GM12878 (cell line): ENCODE measurements at regions not wholly inside any gene's neighbourhood (a gene's known extent, or its start where the extent isn't known, plus 50 kb on each side); places are given as distances from the start of the nearest gene placed in this dataset.

Experiments
- ATAC-seq: fragments of 200-7000 bp; cut with Tn5 transposase; 3 replicates; pipeline ENCODE4 v1.9.1; 2020; ENCODE audit warnings: mild to moderate bottlenecking, moderate library complexity
- BruUV-seq: library from RNA; stranded (reverse); fragments of 400-500 nt; replicated peaks from 2 replicates; lab custom pipeline; 2021; lab: Mats Ljungman, UMichigan
- CTCF ChIA-PET: fragments of 300-600 bp; sonication (Branson Sonifier 250); formaldehyde crosslinking; extraction: SDS; loops from one replicate; lab custom pipeline; 2021; ENCODE audit warnings: inconsistent platforms; lab: Yijun Ruan, JAX
- POLR2A ChIA-PET: fragments of 350-600 bp; formaldehyde crosslinking; extraction: SDS; loops from one replicate; lab custom pipeline; 2021; ENCODE audit warnings: inconsistent platforms; lab: Charles Lee
- RAD21 ChIA-PET: fragments of 300-600 bp; sonication (Branson Sonifier 250); formaldehyde crosslinking; loops from one replicate; lab custom pipeline; 2023; ENCODE audit warnings: antibody characterized with exemption; ENCODE audit not compliant: unreplicated experiment; lab: Charles Lee
- SMC1A ChIA-PET: fragments of 300-600 bp; sonication (Branson Sonifier 250); formaldehyde crosslinking; loops from one replicate; lab custom pipeline; 2023; ENCODE audit not compliant: unreplicated experiment, uncharacterized antibody; lab: Charles Lee
- DNase-seq: peaks from one replicate; pipeline ENCODE4 v3.0.0-alpha.2; 2011; ENCODE audit warnings: low read depth, low spot score
- FAIRE-seq: peaks from 3 replicates; lab custom pipeline; 2011; peaks lifted over from hg19 to GRCh38; lab: Jason Lieb, UNC
- H2AFZ ChIP-seq: 2 replicates; pipeline ENCODE4 v1.6.0; 2011; ENCODE audit warnings: low read depth, low read length, control low read depth; ENCODE audit not compliant: control insufficient read depth
- H3K27ac ChIP-seq: 2 replicates; pipeline ENCODE4 v1.5.1; 2011; ENCODE audit warnings: control low read depth; ENCODE audit not compliant: control insufficient read depth, insufficient read depth
- H3K27me3 ChIP-seq, 2 experiments: replicated peaks in 1 of 2; 2 replicates each; pipeline versions ENCODE4 v1.6.0 to v1.6.1; 2011; ENCODE audit warnings: low read length in 1 of 2; ENCODE audit not compliant: control insufficient read depth in 2 of 2, insufficient read depth in 2 of 2
- H3K36me3 ChIP-seq, 2 experiments: 2 replicates each; pipeline ENCODE4 v1.5.1; 2011; ENCODE audit warnings: low read length in 1 of 2; ENCODE audit not compliant: control insufficient read depth in 2 of 2, insufficient read depth in 2 of 2
- H3K4me1 ChIP-seq: 2 replicates; pipeline ENCODE4 v1.6.1; 2011; ENCODE audit warnings: mild to moderate bottlenecking, low read length, moderate library complexity, mixed read lengths; ENCODE audit not compliant: control insufficient read depth, insufficient read depth
- H3K4me2 ChIP-seq: 2 replicates; pipeline ENCODE4 v1.6.0; 2011; ENCODE audit warnings: control low read depth; ENCODE audit not compliant: control insufficient read depth, insufficient read depth
- H3K4me3 ChIP-seq: fragments of 200-600 bp; sonication (generic); 2 replicates; pipeline ENCODE4 v1.5.1; 2016
- H3K79me2 ChIP-seq: 2 replicates; pipeline ENCODE4 v1.6.0; 2011; ENCODE audit warnings: low read length; ENCODE audit not compliant: control insufficient read depth, insufficient read depth
- H3K9ac ChIP-seq: 2 replicates; pipeline ENCODE4 v1.8.0; 2011; ENCODE audit warnings: low read length, control low read depth, mixed read lengths; ENCODE audit not compliant: control insufficient read depth, insufficient read depth
- H3K9me3 ChIP-seq: replicated peaks from 3 replicates; pipeline ENCODE4 v1.5.1; 2011; ENCODE audit warnings: mild to moderate bottlenecking, low read length; ENCODE audit not compliant: control insufficient read depth, insufficient read depth
- H4K20me1 ChIP-seq: 2 replicates; pipeline ENCODE4 v1.6.0; 2011; ENCODE audit not compliant: control insufficient read depth, insufficient read depth
- ATF7 ChIP-seq: fragments of 450-650 bp; IDR thresholded peaks from 2 replicates; pipeline ENCODE4 v1.6.1; 2016; ENCODE audit warnings: low read depth, mild to moderate bottlenecking
- BHLHE40 ChIP-seq, 2 experiments: fragments of 450-650 bp in 1 of 2; IDR thresholded peaks; 2 replicates each; pipeline ENCODE4 v1.6.1; 2011 to 2017; ENCODE audit warnings: low read depth in 2 of 2, borderline replicate concordance in 1 of 2, improper control_type of control experiment in 1 of 2, low read length in 1 of 2, mild to moderate bottlenecking in 1 of 2
- BMI1 ChIP-seq: fragments of 450-650 bp; IDR thresholded peaks from 2 replicates; pipeline ENCODE4 v1.6.1; 2016; ENCODE audit warnings: mild to moderate bottlenecking, moderate library complexity, borderline replicate concordance
- CREB1 ChIP-seq: IDR thresholded peaks from 2 replicates; pipeline ENCODE4 v1.6.1; 2012; ENCODE audit warnings: low read depth, mild to moderate bottlenecking, inconsistent platforms
- ETV6 ChIP-seq, 2 experiments: fragments of 450-650 bp in 1 of 2; IDR thresholded peaks in 1 of 2; conservative IDR thresholded peaks in 1 of 2; 2 replicates each; pipeline ENCODE4 v1.6.1; 2014; ENCODE audit warnings: antibody characterized with exemption in 1 of 2, borderline replicate concordance in 1 of 2, low read depth in 1 of 2, mild to moderate bottlenecking in 1 of 2, moderate library complexity in 1 of 2
- FOS ChIP-seq: IDR thresholded peaks from 3 replicates; pipeline ENCODE4 v1.6.1; 2011; ENCODE audit warnings: borderline replicate concordance; ENCODE audit not compliant: insufficient read length; ENCODE audit errors: extremely low read depth
- FOXK2 ChIP-seq: fragments of 450-650 bp; IDR thresholded peaks from 2 replicates; pipeline ENCODE4 v1.6.1; 2017; ENCODE audit warnings: mild to moderate bottlenecking, moderate library complexity
- MEF2B ChIP-seq: fragments of 450-650 bp; IDR thresholded peaks from 2 replicates; pipeline ENCODE4 v1.6.1; 2018; ENCODE audit warnings: mild to moderate bottlenecking, moderate library complexity; ENCODE audit not compliant: partially characterized antibody, poor library complexity, severe bottlenecking
- SIN3A ChIP-seq: IDR thresholded peaks from 2 replicates; pipeline ENCODE4 v1.6.1; 2012; ENCODE audit warnings: low read depth, low read length, improper control_type of control experiment
- STAT1 ChIP-seq: fragments of 450-650 bp; conservative IDR thresholded peaks from 2 replicates; pipeline ENCODE4 v1.6.1; 2014; ENCODE audit warnings: antibody characterized with exemption, mild to moderate bottlenecking
- YY1 ChIP-seq: IDR thresholded peaks from 2 replicates; pipeline ENCODE4 v1.6.1; 2011; ENCODE audit warnings: low read depth, mild to moderate bottlenecking, low read length
- ZNF217 ChIP-seq: fragments of 450-650 bp; IDR thresholded peaks from 2 replicates; pipeline ENCODE4 v1.6.1; 2017; ENCODE audit warnings: antibody characterized with exemption, mild to moderate bottlenecking
- WGBS: methylation state at CpG from one replicate; pipeline ENCODE4 v1.1.6; 2016; ENCODE audit warnings: low lambda C conversion rate; ENCODE audit not compliant: insufficient replicate concordance, insufficient coverage; ENCODE audit errors: missing lambda C conversion rate; 5-methylcytosine and 5-hydroxymethylcytosine counted together
- in situ Hi-C: fragments of 300-500 bp; cut with MboI; formaldehyde crosslinking; loops from 9 replicates; pipeline ENCODE4 v1.14.3; 2018; ENCODE audit warnings: mixed read lengths
- intact Hi-C: fragments of 100-400 bp; cut with micrococcal nuclease; formaldehyde crosslinking; loops from one replicate; pipeline ENCODE4 v1.14.2; 2022; ENCODE audit not compliant: unreplicated experiment
- TF ChIP-seq, protein P1 (sequence below): fragments of 450-650 bp; IDR thresholded peaks from 2 replicates; pipeline ENCODE4 v1.6.1; 2017; ENCODE audit warnings: mild to moderate bottlenecking, moderate library complexity
- TF ChIP-seq, protein P2 (sequence below): IDR thresholded peaks from 2 replicates; pipeline ENCODE4 v1.6.1; 2011; ENCODE audit warnings: low read depth, low read length, improper control_type of control experiment, borderline replicate concordance

DNA sequence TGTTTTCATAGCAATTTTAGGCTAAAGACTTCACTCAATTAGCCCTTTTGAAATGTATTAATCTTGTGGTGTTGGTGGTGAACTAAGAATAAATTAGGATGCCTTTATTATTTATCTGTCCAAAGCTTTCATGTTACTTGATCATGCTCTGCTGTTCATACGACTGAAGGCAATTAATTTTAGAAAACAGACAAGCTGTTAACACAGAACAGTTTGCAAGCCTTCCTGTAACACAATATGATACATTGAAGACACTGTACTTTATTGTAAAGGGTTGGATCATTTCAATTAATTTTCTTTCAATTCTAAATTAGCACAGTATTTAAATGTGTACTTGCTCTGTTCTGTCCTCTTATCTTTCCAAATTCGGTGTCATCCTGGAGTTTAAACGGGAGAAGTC is 794.3 kb upstream of the MIR17HG start (continued):
- TF ChIP-seq, protein P1, sequence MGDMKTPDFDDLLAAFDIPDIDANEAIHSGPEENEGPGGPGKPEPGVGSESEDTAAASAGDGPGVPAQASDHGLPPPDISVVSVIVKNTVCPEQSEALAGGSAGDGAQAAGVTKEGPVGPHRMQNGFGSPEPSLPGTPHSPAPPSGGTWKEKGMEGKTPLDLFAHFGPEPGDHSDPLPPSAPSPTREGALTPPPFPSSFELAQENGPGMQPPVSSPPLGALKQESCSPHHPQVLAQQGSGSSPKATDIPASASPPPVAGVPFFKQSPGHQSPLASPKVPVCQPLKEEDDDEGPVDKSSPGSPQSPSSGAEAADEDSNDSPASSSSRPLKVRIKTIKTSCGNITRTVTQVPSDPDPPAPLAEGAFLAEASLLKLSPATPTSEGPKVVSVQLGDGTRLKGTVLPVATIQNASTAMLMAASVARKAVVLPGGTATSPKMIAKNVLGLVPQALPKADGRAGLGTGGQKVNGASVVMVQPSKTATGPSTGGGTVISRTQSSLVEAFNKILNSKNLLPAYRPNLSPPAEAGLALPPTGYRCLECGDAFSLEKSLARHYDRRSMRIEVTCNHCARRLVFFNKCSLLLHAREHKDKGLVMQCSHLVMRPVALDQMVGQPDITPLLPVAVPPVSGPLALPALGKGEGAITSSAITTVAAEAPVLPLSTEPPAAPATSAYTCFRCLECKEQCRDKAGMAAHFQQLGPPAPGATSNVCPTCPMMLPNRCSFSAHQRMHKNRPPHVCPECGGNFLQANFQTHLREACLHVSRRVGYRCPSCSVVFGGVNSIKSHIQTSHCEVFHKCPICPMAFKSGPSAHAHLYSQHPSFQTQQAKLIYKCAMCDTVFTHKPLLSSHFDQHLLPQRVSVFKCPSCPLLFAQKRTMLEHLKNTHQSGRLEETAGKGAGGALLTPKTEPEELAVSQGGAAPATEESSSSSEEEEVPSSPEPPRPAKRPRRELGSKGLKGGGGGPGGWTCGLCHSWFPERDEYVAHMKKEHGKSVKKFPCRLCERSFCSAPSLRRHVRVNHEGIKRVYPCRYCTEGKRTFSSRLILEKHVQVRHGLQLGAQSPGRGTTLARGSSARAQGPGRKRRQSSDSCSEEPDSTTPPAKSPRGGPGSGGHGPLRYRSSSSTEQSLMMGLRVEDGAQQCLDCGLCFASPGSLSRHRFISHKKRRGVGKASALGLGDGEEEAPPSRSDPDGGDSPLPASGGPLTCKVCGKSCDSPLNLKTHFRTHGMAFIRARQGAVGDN = no peak

- H3K4me1 ChIP-seq = no peaks in the 10 kb centered on the region
- H3K79me2 ChIP-seq = no peaks in the 10 kb centered on the region
These were observed 789.9 kb upstream of the MIR17HG start for GRCh38 chr13:90557626-90558025.

More at GRCh38 chr13:90557626-90558025, 789.9 kb upstream of the MIR17HG start:
- 37% methylated on average over 2 of the region's 2 CpGs for WGBS
- Histone ChIP-seq H3K9ac (no peak overlapping the region), H4K20me1 (no peaks in the 10 kb centered on the region), H3K27me3 (no peaks in the 10 kb centered on the region), H3K36me3 (no peaks in the 10 kb centered on the region), H3K4me3 (no peak overlapping the region), H3K27ac (no peak overlapping the region), H2AFZ (no peak overlapping the region), H3K9me3 (no peaks in the 10 kb centered on the region), H3K4me2 (no peak overlapping the region)
- in situ Hi-C loops = no loop called here
- RAD21 ChIA-PET = no interaction called here
- CTCF ChIA-PET = no interaction called here
- SMC1A ChIA-PET = no interaction called here
- no peak for TF ChIP-seq SIN3A
- TF ChIP-seq FOXK2 = no peak
- TF ChIP-seq BMI1 = no peak
- no peak for TF ChIP-seq ATF7
- TF ChIP-seq YY1 = no peak
- no peak for TF ChIP-seq FOS
- TF ChIP-seq, protein P2, sequence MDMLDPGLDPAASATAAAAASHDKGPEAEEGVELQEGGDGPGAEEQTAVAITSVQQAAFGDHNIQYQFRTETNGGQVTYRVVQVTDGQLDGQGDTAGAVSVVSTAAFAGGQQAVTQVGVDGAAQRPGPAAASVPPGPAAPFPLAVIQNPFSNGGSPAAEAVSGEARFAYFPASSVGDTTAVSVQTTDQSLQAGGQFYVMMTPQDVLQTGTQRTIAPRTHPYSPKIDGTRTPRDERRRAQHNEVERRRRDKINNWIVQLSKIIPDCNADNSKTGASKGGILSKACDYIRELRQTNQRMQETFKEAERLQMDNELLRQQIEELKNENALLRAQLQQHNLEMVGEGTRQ = no peak
- TF ChIP-seq CREB1 = no peak
- no peak for TF ChIP-seq ZNF217
- TF ChIP-seq BHLHE40 (IDR thresholded peaks at IDR 0.05; ENCODE audit: borderline replicate concordance in 1 of 2, low read depth in 2 of 2, low read length in 1 of 2) = no peak
- TF ChIP-seq ETV6 (conservative IDR thresholded peaks at IDR 0.05 in 1 of 2, IDR thresholded peaks at IDR 0.05 in 1 of 2; ENCODE audit: borderline replicate concordance in 1 of 2, low read depth in 1 of 2) = no peak
- TF ChIP-seq MEF2B = no peak
- TF ChIP-seq STAT1 = no peak
- DNase-seq = no peak
- POLR2A ChIA-PET = no interaction called here
- no peak for ATAC-seq
- no peak for FAIRE-seq
- intact Hi-C loops = no loop called here
- BruUV-seq = no TSS peak
